DMS114 treated with DMSO at 0.1 percent for 48 hours (cell line): ENCODE measurements at regions not wholly inside any gene's neighbourhood (a gene's known extent, or its start where the extent isn't known, plus 50 kb on each side); places are given as distances from the start of the nearest gene placed in this dataset.
"Not testable (repeated sequence)": the region's sequence is repeated elsewhere in the genome, so short reads cannot be mapped to it uniquely, and the experiment has no call there.

Experiments used
- DNase-seq: peaks from one replicate; lab custom pipeline; 2025; ENCODE audit not compliant: unreplicated experiment; lab: John Stamatoyannopoulos, UW

GRCh38 chr3:181354140-181354539, 357.6 kb upstream of the SOX2 start:
- no peak for DNase-seq

- no peak for DNase-seq
Observed at GRCh38 chr3:181344331-181344730, 354.8 kb upstream of the DNAJC19 start.

GRCh38 chr3:181336597-181336996, 347.1 kb upstream of the DNAJC19 start:
- no peak for DNase-seq

GRCh38 chr3:181333394-181333793, 343.9 kb upstream of the DNAJC19 start:
- no peak for DNase-seq

GRCh38 chr3:181330821-181331563, 341.5 kb upstream of the DNAJC19 start:
- no peak for DNase-seq

- DNase-seq = no peak
Observed at GRCh38 chr3:181330257-181330656, 340.7 kb upstream of the DNAJC19 start.

- DNase-seq = no peak
Observed at GRCh38 chr3:181329024-181329423, 339.5 kb upstream of the DNAJC19 start.

GRCh38 chr3:181328346-181328745, 338.8 kb upstream of the DNAJC19 start:
- DNase-seq = no peak

GRCh38 chr3:181327349-181327748, 337.8 kb upstream of the DNAJC19 start:
- DNase-seq = no peak

- peak; percentile 9 for DNase-seq
Observed at GRCh38 chr3:181326637-181327223, 337.2 kb upstream of the DNAJC19 start.

- not testable (repeated sequence) for DNase-seq
Observed at GRCh38 chr3:181324516-181324915, 335.0 kb upstream of the DNAJC19 start.

GRCh38 chr3:181318321-181318720, 328.8 kb upstream of the DNAJC19 start:
- no peak for DNase-seq

- no peak for DNase-seq
Observed at GRCh38 chr3:181317508-181317907, 328.0 kb upstream of the DNAJC19 start.

GRCh38 chr3:181316482-181316881, 326.9 kb upstream of the DNAJC19 start:
- DNase-seq = no peak

- DNase-seq = no peak
Observed at GRCh38 chr3:181313335-181313734, 323.8 kb upstream of the DNAJC19 start.

GRCh38 chr3:181311186-181311585, 321.6 kb upstream of the DNAJC19 start:
- no peak for DNase-seq

- no peak for DNase-seq
Observed at GRCh38 chr3:181302960-181303359, 313.4 kb upstream of the DNAJC19 start.

- no peak for DNase-seq
Observed at GRCh38 chr3:181300033-181300432, 310.5 kb upstream of the DNAJC19 start.

- no peak for DNase-seq
Observed at GRCh38 chr3:181298421-181298820, 308.9 kb upstream of the DNAJC19 start.

- DNase-seq = no peak
Observed at GRCh38 chr3:181292984-181293383, 303.4 kb upstream of the DNAJC19 start.

GRCh38 chr3:181290941-181291340, 301.4 kb upstream of the DNAJC19 start:
- DNase-seq = no peak

GRCh38 chr3:181289306-181289705, 299.8 kb upstream of the DNAJC19 start:
- DNase-seq = no peak

- DNase-seq = no peak
Observed at GRCh38 chr3:181288145-181288544, 298.6 kb upstream of the DNAJC19 start.
